Activated B cell treated with CpG ODN at 0.5 μM for 24 hours (primary cell): ENCODE measurements at regions not wholly inside any gene's neighbourhood (a gene's known extent, or its start where the extent isn't known, plus 50 kb on each side); places are given as distances from the start of the nearest gene placed in this dataset.
"Not testable (repeated sequence)": the region's sequence is repeated elsewhere in the genome, so short reads cannot be mapped to it uniquely, and the experiment has no call there.

Source experiments
- ATAC-seq: fragments of 200-7000 bp; cut with Tn5 transposase; one replicate; pipeline ENCODE4 v1.10.0; 2021; ENCODE audit warnings: low read depth, mild to moderate bottlenecking, moderate library complexity
- CTCF ChIA-PET: fragments of 350-600 bp; sonication (Branson Sonifier 250); formaldehyde crosslinking; loops from one replicate; lab custom pipeline; 2021; ENCODE audit warnings: antibody characterized with exemption; lab: Charles Lee
- POLR2A ChIA-PET: fragments of 350-600 bp; sonication (Branson Sonifier 250); formaldehyde crosslinking; loops from one replicate; lab custom pipeline; 2021; ENCODE audit warnings: antibody characterized with exemption; lab: Charles Lee
- DNase-seq: peaks from one replicate; pipeline ENCODE4 v3.0.0; 2022
- H3K27ac Mint-ChIP-seq: one replicate; pipeline ENCODE4 v1.8.0; 2020; ENCODE audit warnings: mixed read lengths
- H3K27me3 Mint-ChIP-seq: one replicate; pipeline ENCODE4 v1.8.0; 2021; ENCODE audit warnings: mixed read lengths
- H3K36me3 Mint-ChIP-seq: one replicate; pipeline ENCODE4 v1.8.0; 2021; ENCODE audit warnings: low read depth, mixed read lengths
- H3K4me1 Mint-ChIP-seq: one replicate; pipeline ENCODE4 v1.8.0; 2021; ENCODE audit warnings: mixed read lengths
- H3K4me3 Mint-ChIP-seq: one replicate; pipeline ENCODE4 v1.8.0; 2020; ENCODE audit warnings: mild to moderate bottlenecking, mixed read lengths
- H3K9me3 Mint-ChIP-seq: one replicate; pipeline ENCODE4 v1.8.0; 2020; ENCODE audit warnings: mixed read lengths
- intact Hi-C: fragments of 100-400 bp; cut with micrococcal nuclease; formaldehyde crosslinking; loops from one replicate; pipeline ENCODE4 v1.15.1; 2024
- TF ChIP-seq, protein P1 (sequence below): fragments of 200-600 bp; IDR thresholded peaks from one replicate; pipeline ENCODE4 v1.8.0; 2022; ENCODE audit warnings: antibody characterized with exemption, mild to moderate bottlenecking

DNA sequence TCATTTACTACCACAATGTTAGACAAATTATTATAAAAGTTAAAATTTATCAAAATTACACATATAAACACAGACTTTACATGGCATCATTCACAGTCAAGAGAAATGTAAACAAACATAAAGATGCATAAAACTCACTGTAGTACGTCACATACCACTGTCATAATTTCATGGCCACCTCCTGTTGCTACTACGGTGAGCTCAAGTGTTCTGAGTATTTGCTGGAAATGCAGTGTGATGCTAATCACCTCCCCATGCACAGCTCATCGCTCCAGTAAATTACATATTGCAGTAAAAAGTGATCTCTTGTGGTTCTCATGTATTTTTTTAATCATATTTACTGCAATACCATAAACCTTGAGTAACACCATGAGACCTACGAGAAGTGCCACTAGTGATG lies 247.7 kb upstream of the SFSWAP start:
- Mint-ChIP-seq H3K4me1 (no peaks in the 10 kb centered on the region), H3K4me3 (no peak overlapping the region), H3K9me3 (no peaks in the 10 kb centered on the region), H3K27me3 (peaks cover 6% of the 10 kb centered on the region), H3K36me3 (no peaks in the 10 kb centered on the region), H3K27ac (no peak overlapping the region)
- ATAC-seq, result no peak
- CTCF ChIA-PET, result no interaction called here
- POLR2A ChIA-PET, result no interaction called here
- DNase-seq, result no peak
- intact Hi-C loops, result no loop called here
- TF ChIP-seq, protein P1, sequence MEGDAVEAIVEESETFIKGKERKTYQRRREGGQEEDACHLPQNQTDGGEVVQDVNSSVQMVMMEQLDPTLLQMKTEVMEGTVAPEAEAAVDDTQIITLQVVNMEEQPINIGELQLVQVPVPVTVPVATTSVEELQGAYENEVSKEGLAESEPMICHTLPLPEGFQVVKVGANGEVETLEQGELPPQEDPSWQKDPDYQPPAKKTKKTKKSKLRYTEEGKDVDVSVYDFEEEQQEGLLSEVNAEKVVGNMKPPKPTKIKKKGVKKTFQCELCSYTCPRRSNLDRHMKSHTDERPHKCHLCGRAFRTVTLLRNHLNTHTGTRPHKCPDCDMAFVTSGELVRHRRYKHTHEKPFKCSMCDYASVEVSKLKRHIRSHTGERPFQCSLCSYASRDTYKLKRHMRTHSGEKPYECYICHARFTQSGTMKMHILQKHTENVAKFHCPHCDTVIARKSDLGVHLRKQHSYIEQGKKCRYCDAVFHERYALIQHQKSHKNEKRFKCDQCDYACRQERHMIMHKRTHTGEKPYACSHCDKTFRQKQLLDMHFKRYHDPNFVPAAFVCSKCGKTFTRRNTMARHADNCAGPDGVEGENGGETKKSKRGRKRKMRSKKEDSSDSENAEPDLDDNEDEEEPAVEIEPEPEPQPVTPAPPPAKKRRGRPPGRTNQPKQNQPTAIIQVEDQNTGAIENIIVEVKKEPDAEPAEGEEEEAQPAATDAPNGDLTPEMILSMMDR, result no peak

DNA sequence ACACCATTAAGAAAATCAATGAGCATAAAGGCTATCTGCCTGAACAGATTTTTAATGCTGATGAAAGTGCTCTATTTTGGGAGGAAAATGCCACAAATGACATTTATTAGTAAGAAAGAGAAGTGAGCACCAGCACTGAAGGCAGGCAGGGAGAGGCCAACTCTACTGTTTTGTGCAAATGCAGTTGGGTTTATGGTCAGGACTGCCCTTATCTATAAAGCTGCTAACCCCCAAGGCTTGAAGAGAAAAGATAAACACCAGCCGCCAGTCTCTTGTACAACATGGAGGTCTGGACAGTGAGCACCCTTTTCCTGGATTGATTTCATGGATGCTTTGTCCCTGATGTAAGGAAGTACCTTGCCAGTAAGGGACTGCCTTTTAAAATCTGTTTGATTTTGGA lies 246.8 kb upstream of the SFSWAP start:
- TF ChIP-seq, protein P1, result no peak
- no peak for DNase-seq
- H3K4me1 Mint-ChIP-seq, result no peaks in the 10 kb centered on the region
- no peaks in the 10 kb centered on the region for H3K36me3 Mint-ChIP-seq
- no peak for ATAC-seq
- no peak overlapping the region for H3K4me3 Mint-ChIP-seq
- H3K9me3 Mint-ChIP-seq, result no peaks in the 10 kb centered on the region
- intact Hi-C loops, result no loop called here
- no peak overlapping the region for H3K27ac Mint-ChIP-seq
- POLR2A ChIA-PET, result no interaction called here
- peaks cover 6% of the 10 kb centered on the region for H3K27me3 Mint-ChIP-seq
- CTCF ChIA-PET, result no interaction called here

DNA sequence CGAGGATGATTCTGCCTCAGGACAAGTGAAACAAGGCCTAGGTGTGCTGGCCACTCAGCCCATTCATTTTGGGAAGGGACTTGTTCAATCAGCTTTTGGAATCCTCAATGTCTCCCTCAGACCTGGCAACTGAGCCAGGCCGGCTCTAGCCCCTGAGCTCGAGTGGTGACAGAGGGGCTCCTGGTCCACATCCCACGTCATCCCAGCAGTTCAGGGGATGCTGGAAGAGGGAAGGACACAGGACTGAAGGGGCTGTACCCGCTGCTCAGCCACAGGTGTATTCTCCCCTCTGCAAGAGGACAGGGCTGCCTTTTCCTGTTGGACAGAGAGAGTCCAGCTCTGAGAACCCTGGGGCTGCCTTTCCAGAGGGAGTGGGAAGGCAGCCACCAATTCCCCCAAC lies 244.6 kb upstream of the SFSWAP start:
- TF ChIP-seq, protein P1, result no peak
- Mint-ChIP-seq H3K4me1 (no peaks in the 10 kb centered on the region), H3K36me3 (no peaks in the 10 kb centered on the region), H3K4me3 (no peak overlapping the region), H3K27ac (no peak overlapping the region), H3K9me3 (no peaks in the 10 kb centered on the region), H3K27me3 (peaks cover 6% of the 10 kb centered on the region)
- DNase-seq (no peak), ATAC-seq (no peak)
- intact Hi-C loops, result no loop called here
- ChIA-PET CTCF (no interaction called here), POLR2A (no interaction called here)

DNA sequence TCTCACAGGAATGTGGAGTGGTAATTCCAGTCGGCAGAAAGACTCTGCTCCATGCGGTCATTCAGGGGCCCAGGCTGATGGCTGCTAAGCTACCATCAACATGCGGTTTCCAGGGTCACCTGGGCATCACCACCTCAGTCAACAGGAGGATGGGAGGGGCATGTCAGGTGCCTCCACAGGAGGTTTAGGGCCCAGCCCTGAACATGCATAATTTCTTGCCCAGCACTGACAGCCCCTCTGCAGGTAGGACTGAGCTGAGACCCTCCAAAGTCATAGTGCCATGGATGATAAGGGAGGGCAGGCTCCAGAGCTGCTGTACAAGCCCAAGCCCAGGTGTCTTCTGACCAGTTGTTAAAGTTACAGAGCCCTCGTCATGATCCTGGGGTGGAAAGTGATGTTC lies 244.0 kb upstream of the SFSWAP start:
- no peaks in the 10 kb centered on the region for H3K9me3 Mint-ChIP-seq
- no peak overlapping the region for H3K4me3 Mint-ChIP-seq
- CTCF ChIA-PET, result no interaction called here
- no peaks in the 10 kb centered on the region for H3K4me1 Mint-ChIP-seq
- intact Hi-C loops, result no loop called here
- POLR2A ChIA-PET, result no interaction called here
- no peak for DNase-seq
- TF ChIP-seq, protein P1, result no peak
- H3K27me3 Mint-ChIP-seq, result peaks cover 6% of the 10 kb centered on the region
- no peak overlapping the region for H3K27ac Mint-ChIP-seq
- no peak for ATAC-seq
- H3K36me3 Mint-ChIP-seq, result no peaks in the 10 kb centered on the region

DNA sequence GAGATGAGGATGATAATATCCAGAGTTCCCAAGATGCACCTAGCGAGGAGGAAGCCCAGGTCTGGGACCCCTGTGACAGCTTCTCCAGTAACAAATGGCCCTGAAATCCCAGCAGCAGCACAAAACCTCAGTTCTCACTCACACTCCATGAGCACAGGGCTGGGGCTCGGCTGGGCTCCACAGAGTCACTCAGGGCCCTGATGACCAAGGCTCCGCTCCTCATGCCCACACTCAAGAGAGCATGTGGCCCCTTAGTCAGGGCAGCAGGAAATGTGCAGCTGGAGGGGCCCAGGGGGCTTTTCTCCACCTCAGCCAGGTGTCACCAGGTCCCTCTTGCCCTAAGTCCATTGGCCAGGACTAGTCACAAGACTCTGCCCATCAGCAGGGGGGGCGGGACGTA lies 242.7 kb upstream of the SFSWAP start:
- no peak overlapping the region for H3K4me3 Mint-ChIP-seq
- no peaks in the 10 kb centered on the region for H3K9me3 Mint-ChIP-seq
- no peak overlapping the region for H3K27ac Mint-ChIP-seq
- DNase-seq (no peak), ATAC-seq (no peak)
- intact Hi-C loops, result no loop called here
- H3K27me3 Mint-ChIP-seq, result peaks cover 6% of the 10 kb centered on the region
- H3K4me1 Mint-ChIP-seq, result no peaks in the 10 kb centered on the region
- TF ChIP-seq, protein P1, result no peak
- CTCF ChIA-PET, result no interaction called here
- POLR2A ChIA-PET, result no interaction called here
- H3K36me3 Mint-ChIP-seq, result no peaks in the 10 kb centered on the region

DNA sequence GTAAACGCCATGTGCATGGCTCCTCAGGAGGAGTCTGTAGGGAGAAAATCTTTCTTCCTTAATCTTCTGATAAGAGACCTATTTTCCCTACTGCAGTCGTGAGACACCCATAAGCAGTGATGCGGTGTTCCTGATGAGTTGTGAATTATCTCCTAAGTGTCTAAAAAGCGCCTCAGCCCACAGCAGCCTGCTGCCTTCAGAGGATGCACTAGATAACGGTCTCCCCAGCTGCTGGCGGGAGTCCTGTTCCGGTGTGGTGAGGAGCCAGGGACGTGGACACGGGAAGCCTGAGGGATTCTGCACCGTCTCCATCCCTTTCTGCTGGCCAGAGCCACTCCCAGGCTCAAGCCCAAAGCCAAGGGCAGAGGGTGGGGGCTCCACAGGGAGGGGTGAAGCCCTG lies 240.9 kb upstream of the SFSWAP start:
- H3K4me3 Mint-ChIP-seq, H3K9me3 Mint-ChIP-seq, DNase-seq, H3K27ac Mint-ChIP-seq, H3K4me1 Mint-ChIP-seq, ATAC-seq, POLR2A ChIA-PET, CTCF ChIA-PET, intact Hi-C loops, H3K27me3 Mint-ChIP-seq, H3K36me3 Mint-ChIP-seq: not testable (repeated sequence)
